Activated CD8-positive, alpha-beta T cell treated with anti-CD3 and anti-CD28 coated beads for 36 hours (primary cell): ENCODE measurements at regions not wholly inside any gene's neighbourhood (a gene's known extent, or its start where the extent isn't known, plus 50 kb on each side); places are given as distances from the start of the nearest gene placed in this dataset.
A peak's percentile ranks its signal among the peaks of the same experiment; 100 is the strongest.

Experiments used
- ATAC-seq: fragments of 200-7000 bp; cut with Tn5 transposase; one replicate; pipeline ENCODE4 v1.10.0; 2021; ENCODE audit warnings: mild to moderate bottlenecking, moderate library complexity
- CTCF ChIA-PET: fragments of 350-600 bp; sonication (Branson Sonifier 250); formaldehyde crosslinking; loops from one replicate; lab custom pipeline; 2021; ENCODE audit warnings: antibody characterized with exemption; lab: Charles Lee
- POLR2A ChIA-PET: fragments of 350-600 bp; sonication (Branson Sonifier 250); formaldehyde crosslinking; loops from one replicate; lab custom pipeline; 2021; ENCODE audit warnings: antibody characterized with exemption; lab: Charles Lee
- DNase-seq: peaks from one replicate; pipeline ENCODE4 v3.0.0-alpha.2; 2020
- H3K27ac Mint-ChIP-seq: one replicate; pipeline ENCODE4 v1.8.0; 2021; ENCODE audit warnings: mild to moderate bottlenecking, mixed read lengths
- H3K27me3 Mint-ChIP-seq: one replicate; pipeline ENCODE4 v1.8.0; 2021; ENCODE audit warnings: mixed read lengths
- H3K36me3 Mint-ChIP-seq: one replicate; pipeline ENCODE4 v1.8.0; 2021; ENCODE audit warnings: low read depth, mixed read lengths
- H3K4me1 Mint-ChIP-seq: one replicate; pipeline ENCODE4 v1.8.0; 2021; ENCODE audit warnings: low read depth, mixed read lengths
- H3K4me3 Mint-ChIP-seq: one replicate; pipeline ENCODE4 v1.8.0; 2021; ENCODE audit warnings: mild to moderate bottlenecking, moderate library complexity, mixed read lengths
- H3K9me3 Mint-ChIP-seq: one replicate; pipeline ENCODE4 v1.8.0; 2021; ENCODE audit warnings: mixed read lengths
- intact Hi-C: fragments of 100-400 bp; cut with micrococcal nuclease; formaldehyde crosslinking; loops from one replicate; pipeline ENCODE4 v1.10.0; 2022
- TF ChIP-seq, protein P1 (sequence below): fragments of 200-600 bp; IDR thresholded peaks from one replicate; pipeline ENCODE4 v1.8.0; 2022; ENCODE audit warnings: antibody characterized with exemption, mild to moderate bottlenecking

DNA sequence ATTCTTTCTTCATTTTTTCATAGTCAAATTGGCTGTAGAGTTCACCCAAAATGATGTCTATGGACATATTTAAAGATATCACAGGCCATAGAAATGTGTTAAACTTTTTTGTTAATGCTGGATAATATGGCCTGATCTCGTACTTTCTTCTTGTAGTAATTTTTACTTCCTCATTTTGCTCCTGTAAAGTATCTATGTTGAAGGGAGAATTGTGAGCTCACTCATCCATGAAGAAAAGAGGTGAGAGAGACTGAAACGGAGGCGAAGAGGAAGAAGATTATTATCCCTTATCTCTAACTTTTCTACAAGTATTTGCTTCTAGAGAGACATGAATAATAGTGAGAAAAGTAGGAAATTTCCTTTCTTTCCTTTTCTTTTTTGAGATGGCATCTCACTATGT, 613.8 kb upstream of the TBL1XR1 start:
- ATAC-seq (no peak), DNase-seq (no peak)
- Mint-ChIP-seq H3K27ac (no peak overlapping the region), H3K4me1 (peaks cover 18% of the 10 kb centered on the region), H3K9me3 (no peaks in the 10 kb centered on the region), H3K27me3 (no peaks in the 10 kb centered on the region), H3K4me3 (no peak overlapping the region), H3K36me3 (no peaks in the 10 kb centered on the region)
- intact Hi-C loops: no loop called here
- TF ChIP-seq, protein P1, sequence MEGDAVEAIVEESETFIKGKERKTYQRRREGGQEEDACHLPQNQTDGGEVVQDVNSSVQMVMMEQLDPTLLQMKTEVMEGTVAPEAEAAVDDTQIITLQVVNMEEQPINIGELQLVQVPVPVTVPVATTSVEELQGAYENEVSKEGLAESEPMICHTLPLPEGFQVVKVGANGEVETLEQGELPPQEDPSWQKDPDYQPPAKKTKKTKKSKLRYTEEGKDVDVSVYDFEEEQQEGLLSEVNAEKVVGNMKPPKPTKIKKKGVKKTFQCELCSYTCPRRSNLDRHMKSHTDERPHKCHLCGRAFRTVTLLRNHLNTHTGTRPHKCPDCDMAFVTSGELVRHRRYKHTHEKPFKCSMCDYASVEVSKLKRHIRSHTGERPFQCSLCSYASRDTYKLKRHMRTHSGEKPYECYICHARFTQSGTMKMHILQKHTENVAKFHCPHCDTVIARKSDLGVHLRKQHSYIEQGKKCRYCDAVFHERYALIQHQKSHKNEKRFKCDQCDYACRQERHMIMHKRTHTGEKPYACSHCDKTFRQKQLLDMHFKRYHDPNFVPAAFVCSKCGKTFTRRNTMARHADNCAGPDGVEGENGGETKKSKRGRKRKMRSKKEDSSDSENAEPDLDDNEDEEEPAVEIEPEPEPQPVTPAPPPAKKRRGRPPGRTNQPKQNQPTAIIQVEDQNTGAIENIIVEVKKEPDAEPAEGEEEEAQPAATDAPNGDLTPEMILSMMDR: no peak
- POLR2A ChIA-PET: interaction anchor here (0.7 kb wide), 1 partner anchor 82 kb away, joined by 3 read pairs; no protein-coding TSS in a partner anchor
- CTCF ChIA-PET: no interaction called here

- H3K27me3 Mint-ChIP-seq: no peaks in the 10 kb centered on the region
- intact Hi-C loops: no loop called here
- H3K9me3 Mint-ChIP-seq: no peaks in the 10 kb centered on the region
- no peaks in the 10 kb centered on the region for H3K36me3 Mint-ChIP-seq
- CTCF ChIA-PET: no interaction called here
- H3K4me1 Mint-ChIP-seq: peaks cover 18% of the 10 kb centered on the region
- no peak overlapping the region for H3K4me3 Mint-ChIP-seq
- TF ChIP-seq, protein P1: no peak
- peak; percentile 83 for ATAC-seq
- POLR2A ChIA-PET: no interaction called here
- no peak for DNase-seq
- no peak overlapping the region for H3K27ac Mint-ChIP-seq
These were observed 614.6 kb upstream of the TBL1XR1 start for GRCh38 chr3:177811835-177812234.

DNA sequence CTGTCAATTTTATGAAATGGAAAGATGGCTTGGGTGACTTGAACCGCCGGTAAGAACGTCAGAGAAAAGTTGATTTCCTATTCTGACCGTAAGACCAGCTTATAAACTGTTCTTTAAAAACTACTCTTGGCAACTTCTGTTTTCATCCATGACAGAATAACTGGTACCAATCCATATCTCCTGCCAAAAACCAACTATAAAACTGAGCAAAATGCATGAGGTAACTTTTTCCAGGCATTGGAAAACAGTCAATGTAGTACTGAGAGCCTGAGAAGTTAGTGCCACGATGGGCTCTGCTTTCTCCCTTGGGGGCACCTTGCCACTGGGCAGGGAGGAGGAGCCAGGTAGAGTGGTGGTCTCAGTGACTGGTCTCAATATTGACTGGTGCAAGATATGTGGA, 615.2 kb upstream of the TBL1XR1 start:
- TF ChIP-seq, protein P1: no peak
- CTCF ChIA-PET: no interaction called here
- H3K27me3 Mint-ChIP-seq: no peaks in the 10 kb centered on the region
- no peak overlapping the region for H3K27ac Mint-ChIP-seq
- no peaks in the 10 kb centered on the region for H3K36me3 Mint-ChIP-seq
- peaks cover 18% of the 10 kb centered on the region for H3K4me1 Mint-ChIP-seq
- POLR2A ChIA-PET: no interaction called here
- ATAC-seq: no peak
- intact Hi-C loops: no loop called here
- H3K4me3 Mint-ChIP-seq: no peak overlapping the region
- H3K9me3 Mint-ChIP-seq: no peaks in the 10 kb centered on the region
- no peak for DNase-seq

- H3K27me3 Mint-ChIP-seq: no peaks in the 10 kb centered on the region
- no peak overlapping the region for H3K27ac Mint-ChIP-seq
- intact Hi-C loops: no loop called here
- ChIA-PET POLR2A (no interaction called here), CTCF (no interaction called here)
- H3K9me3 Mint-ChIP-seq: no peaks in the 10 kb centered on the region
- no peak overlapping the region for H3K4me3 Mint-ChIP-seq
- TF ChIP-seq, protein P1: no peak
- peaks cover 18% of the 10 kb centered on the region for H3K4me1 Mint-ChIP-seq
- DNase-seq (no peak), ATAC-seq (no peak)
- H3K36me3 Mint-ChIP-seq: no peaks in the 10 kb centered on the region
These were observed 616.0 kb upstream of the TBL1XR1 start for GRCh38 chr3:177813322-177813721.

DNA sequence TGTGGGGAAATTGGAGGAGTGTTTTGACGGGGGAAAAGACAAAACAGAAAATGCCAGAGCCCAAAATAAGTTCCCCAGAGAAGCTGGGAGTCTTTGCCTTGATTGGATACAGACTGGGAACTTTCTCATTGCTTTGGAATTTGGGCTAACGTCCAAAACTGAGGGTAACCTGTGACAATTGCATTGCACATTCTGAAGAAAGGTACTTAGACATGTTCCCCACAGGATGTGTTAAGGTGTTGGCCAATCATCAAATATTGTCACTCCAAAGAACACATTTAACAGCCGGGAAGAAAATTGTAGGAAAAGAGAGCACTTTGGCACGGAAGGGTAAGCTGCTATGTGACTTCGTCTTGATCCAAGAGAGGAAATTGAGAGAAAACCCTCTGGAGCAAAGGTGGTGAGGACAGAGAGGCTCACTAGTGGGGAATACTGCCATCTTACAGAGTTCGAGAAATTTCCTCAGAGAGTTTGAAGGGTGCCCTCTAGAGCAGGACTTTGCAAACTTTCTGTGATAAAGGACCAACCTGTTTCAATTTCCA, 619.5 kb upstream of the TBL1XR1 start:
- Mint-ChIP-seq H3K36me3 (no peaks in the 10 kb centered on the region), H3K27ac (no peak overlapping the region), H3K9me3 (no peaks in the 10 kb centered on the region), H3K4me3 (no peak overlapping the region), H3K27me3 (no peaks in the 10 kb centered on the region), H3K4me1 (peaks cover 7% of the 10 kb centered on the region)
- ChIA-PET CTCF (no interaction called here), POLR2A (no interaction called here)
- intact Hi-C loops: no loop called here
- ATAC-seq: no peak
- DNase-seq: no peak
- TF ChIP-seq, protein P1: no peak
